Activated CD8-positive, alpha-beta memory T cell treated with anti-CD3 and anti-CD28 coated beads, Interleukin-2, amount 50 U/mL, for 48 hours (primary cell): ENCODE measurements at regions not wholly inside any gene's neighbourhood (a gene's known extent, or its start where the extent isn't known, plus 50 kb on each side); places are given as distances from the start of the nearest gene placed in this dataset.

Experiments
- DNase-seq: peaks from one replicate; pipeline ENCODE4 v3.0.0-alpha.2; 2020

DNA sequence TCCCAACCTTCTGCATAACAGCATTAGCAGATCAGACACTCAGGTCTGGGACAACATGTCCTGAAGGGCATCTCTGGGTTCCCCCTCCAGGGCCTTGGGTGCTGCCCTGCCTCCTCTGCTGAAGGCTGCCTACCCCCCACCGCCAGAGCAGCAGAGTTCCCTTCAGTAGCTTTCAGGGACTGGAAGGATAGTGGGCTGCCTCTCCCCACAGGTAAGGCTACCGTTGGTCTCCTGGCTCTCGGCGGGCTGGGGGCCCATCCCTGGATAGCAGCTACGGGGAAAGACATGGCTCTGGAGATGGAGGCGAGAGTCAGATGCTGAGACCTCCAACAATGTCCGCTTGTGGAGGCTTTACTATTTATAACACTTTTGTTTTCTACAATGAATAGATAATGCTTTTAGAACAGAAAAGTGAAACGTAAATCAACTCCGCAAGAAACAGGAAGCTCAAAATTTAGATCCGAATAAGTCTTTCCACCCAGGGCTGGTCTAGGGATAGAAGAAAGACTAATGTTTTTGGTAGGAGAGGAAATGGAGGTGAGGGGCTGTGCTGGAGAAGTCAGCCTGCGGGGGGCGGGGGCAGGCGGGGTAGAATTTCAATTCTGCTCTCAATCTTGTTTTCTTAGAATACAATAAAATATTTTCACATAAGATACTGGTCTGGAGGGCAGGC is 58.4 kb downstream of the ARL4C start:
- DNase-seq, result no peak

DNA sequence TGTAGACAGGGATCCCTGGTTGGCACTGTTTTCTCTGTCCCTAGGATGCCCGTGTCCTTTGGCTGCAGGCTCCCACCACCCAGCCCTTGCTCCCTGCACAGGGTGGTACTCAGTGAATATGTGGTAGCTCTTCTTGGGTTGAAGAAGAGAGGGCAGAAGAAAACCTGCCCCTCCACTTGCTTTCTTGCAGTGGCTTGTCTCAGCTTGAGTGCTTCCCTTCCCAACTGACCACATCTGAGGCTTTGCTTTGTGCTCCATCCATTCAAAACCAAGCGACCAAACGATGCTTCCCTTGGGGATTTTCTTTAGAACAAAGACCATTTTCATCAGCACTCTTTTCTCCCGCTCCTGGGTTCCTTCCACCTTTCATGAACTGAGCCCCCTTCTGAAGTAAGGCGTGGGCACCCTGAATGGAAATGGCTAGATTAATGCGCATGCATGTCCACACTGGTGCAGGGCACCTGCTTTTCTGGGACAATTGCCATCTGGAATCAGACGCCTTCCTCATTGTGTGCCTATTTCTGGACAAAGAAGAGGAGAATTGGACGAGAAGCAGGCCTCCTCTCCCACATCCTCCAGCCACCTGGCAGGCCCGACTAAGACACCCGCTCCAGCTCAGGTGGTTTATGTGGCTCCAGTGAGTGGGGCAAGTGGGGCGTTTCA is 59.1 kb downstream of the ARL4C start:
- DNase-seq, result no peak

DNA sequence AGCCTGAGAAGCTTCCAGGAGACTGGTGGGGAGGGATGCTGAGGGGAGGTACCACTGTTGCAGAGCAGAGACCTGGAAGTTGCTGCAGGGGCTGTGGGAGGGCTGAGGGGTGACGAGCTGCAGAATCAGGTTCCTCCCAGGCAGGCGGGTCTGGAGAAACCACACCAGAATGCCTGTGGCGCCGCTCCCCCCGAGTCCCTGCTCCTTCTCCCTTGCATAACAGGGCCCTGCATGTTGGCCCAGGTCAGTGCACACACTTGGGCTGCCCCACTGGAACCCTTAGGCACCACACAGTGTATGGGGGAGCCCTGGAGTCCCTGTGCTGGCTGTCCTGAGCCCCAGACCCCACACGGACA is 60.4 kb downstream of the ARL4C start:
- DNase-seq, result no peak

DNA sequence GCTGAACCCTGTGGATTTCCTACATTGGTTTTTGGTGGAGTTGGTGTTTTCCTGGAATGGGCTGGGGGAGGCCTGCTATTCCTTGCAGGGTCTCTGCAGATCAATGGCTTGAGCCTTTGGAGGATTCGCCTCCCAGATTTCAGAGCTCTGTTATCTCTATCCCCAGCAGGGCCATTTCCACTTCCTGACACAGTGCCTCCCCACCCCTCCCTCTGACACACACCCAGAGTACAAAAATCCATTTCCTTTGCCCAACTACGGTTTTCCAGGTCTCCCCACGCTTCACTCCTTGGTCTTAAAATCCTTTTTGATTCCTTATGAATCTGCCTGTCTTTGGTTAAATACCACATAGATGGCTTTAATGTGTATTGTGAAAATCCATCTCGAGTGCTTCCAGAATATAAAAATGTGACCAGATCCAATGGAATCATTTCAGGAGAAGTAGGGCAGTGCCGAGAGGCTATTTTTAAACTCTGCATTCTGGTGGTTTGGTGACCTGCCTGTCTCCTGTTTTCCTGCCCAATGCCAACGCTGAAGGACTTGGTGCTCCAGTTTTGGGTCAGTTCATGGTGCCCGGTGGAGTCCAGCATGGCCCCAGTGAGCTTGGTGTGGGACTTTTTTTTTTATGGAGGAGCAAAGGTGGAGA is 60.9 kb downstream of the ARL4C start:
- DNase-seq, result no peak

DNA sequence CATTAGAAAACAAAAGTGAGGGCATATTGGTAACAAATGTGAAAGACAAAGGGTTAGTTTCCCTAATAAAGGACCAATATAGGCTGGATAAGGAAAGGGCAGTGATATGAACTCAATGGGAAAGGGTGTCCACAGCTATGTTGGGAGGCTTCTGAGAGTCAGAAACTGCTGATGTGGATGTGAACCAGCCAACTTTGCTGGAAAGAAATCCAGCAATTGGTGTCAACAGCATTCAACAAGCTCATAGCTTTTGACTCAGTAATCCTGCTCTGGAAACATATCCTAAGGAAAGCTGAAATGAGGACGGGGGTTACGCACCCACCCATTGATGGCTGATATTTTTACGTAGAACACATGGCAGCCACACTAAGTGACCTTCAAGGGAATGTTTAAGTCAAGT is 63.7 kb downstream of the ARL4C start:
- DNase-seq, result no peak

DNA sequence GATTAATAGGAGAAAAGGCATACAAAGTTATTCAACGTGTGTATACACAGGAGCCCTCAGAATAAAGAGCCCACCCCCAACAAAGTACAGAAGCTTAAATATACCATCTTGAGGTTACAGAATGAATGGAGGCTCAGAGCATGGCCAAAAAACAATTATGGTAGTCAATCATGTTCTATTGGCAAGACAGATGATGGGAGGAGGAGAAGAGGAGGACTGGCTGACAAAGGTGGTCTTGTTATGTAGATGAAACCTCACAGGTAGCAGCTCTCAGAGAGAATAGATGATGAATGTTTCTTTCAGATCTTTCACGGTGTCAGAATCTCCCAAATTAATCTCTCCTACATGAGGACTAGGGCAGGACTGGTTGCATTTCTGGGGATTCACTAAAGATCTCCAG is 66.0 kb downstream of the ARL4C start:
- no peak for DNase-seq

DNA sequence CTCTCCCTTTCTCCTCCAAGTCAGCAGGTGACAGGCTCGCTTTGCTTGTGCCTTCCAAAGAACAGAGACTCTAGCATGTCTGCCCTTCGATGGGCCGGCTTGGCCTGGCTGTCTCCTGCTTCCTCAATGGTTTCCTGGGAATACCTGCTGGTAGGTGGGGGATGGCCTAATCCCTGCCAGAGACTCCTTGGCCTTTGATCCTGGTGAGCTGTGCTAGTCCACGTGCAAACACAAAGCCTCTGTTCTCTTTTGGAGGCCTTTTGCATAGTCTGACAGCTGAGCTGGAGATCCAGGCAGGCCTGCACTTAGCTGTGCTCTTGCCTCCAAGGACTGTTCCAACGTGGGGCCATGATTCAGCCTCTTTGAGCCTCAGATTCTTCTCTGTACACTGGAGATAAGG is 67.6 kb downstream of the ARL4C start:
- no peak for DNase-seq

DNA sequence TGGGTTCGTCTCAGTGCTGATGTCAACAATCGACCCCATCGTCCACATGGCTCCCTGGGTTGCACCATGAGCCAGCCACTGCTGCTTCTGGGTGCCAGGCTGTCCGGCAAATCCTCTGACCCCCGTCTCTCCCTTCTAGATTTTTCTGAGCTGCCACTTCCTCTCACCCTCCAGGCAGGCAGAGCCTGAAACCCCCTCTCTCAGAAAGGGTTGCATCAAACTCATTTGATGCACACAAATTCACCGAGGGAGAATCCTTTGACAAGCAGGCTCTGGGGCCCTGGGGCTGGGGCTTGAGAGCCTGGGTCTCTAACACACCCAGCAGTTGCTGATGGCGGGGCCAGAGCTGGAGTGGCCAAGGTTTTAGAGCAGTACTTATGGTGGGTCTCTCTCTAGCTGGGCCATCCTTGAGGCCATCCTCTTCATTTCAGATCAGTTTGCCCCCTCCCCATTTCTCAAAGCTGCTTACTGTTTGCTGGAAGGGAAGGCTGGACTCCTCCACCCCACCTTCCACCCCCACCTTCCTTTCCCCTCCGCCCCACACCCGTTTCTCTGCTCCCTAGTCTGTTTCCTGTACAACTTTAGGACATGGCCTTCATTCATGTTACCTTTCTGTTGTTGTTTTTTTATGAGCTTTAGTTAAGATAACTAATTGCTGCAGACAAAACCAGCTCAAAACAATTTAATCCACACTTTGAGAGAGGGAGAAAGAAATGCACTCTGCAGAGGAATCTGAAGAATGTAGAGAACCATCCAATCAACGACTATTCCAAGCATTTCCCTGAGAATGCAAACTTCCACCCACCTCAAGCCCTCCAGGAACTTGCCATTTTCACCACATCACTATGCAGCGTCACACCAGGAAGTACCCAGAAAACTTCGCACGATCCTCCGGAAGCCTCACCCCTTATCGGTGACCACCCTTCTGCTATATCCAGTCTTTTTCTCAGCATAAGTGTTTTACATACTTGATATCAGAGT is 69.5 kb downstream of the ARL4C start:
- no peak for DNase-seq

DNA sequence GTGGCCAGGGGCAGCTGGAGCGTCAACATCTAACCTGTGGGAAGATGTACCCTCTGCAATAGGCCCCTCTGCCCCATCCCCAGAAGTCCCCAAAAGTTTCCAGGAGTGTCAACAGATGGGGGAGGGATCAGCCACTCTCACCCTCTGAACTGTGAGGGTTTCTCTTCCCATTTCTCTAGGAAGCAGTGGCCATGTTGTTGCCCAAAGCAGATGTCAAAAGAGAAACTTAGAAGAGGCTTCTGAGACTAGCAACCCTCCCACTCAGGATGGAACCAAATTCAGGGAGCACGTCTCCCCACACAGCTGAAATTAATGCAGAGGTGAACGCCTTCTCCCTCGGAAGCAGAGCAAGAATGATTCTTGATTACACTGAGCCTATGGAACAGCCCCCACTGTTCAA is 70.3 kb downstream of the ARL4C start:
- DNase-seq, result no peak

DNA sequence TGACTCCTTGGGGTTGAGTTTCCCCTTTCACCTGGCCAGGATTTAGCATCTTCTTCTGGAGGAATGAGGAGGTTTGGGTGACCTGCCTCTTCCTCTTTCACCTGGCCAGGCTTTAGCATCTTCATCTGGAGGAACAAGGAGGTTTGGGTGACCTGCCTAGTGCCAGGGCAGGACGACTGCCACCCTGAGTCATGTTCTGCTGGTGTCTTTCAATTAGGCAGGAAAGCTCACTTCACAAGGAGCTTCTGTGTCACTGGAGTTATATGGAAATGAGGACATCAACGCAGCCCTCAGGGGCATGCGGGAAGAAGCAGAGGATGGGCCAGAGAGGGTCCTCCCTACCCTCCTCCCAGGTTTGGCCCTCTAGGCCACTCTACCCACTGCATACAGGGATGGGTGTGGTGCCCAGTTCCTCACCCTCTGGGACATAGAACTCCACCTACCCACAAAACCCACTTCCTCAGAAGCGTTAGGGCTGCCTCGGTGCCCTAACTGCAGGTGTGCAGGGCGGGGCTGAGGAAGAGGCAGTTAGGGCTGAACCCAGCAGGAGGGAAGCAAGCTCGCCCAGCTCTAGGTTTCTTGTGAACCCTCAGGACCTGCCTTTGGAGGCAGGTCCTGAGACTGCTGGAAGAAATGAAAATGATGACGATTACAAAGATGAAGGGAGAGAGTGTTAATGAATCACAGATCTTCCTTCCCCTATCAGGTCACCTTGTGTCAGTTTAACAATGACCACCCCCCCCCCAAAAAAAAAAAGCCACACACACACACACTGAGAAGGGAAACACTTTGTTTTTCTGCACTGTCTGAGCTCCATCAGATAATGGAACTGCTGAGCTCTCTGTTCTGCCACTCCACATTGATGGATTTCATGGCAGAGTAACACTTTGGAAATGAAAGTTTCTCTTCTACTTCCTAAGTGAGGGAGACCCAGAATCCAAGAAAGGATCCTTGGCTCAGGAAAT is 71.0 kb downstream of the ARL4C start:
- no peak for DNase-seq

DNA sequence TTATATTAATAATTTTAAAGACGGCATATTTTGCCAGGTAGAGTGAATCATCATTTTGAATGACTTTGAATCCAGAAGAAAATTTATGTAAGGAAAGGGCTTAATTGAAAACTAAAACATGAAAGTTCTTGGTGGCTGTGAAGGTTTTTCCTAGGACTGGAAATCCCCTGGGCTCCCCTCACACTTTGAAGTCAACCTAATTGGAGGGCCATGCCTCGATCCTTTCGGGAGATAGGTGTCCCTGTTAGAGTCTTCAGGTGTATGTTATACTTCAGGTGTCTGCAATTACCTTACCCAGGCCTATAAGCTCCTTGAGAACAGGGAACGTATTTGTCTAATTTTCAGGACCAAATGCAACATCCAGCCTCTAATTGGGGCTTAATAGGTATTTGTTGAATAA is 73.0 kb downstream of the ARL4C start:
- no peak for DNase-seq

DNA sequence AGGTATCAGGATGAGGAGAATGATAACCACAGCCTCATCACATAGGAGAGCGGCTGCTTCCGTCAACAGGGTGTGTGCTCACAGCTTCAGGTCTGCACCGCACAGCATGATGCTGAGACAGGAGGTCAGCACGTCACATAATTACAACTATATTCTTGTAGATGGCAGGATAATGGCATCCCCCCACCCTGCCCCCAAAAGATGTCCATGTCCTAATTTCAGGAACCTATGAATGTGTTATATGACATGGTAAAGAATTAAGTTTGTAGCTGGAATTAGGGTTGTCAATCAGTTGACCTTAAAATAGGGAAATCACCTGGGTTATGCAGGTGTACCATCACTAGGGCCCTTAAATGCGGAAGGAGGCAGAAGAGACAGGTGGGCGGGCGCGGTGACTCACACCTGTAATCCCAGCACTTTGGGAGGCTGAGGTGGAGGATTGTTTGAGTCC is 73.9 kb downstream of the ARL4C start:
- peak; percentile 69 for DNase-seq

DNA sequence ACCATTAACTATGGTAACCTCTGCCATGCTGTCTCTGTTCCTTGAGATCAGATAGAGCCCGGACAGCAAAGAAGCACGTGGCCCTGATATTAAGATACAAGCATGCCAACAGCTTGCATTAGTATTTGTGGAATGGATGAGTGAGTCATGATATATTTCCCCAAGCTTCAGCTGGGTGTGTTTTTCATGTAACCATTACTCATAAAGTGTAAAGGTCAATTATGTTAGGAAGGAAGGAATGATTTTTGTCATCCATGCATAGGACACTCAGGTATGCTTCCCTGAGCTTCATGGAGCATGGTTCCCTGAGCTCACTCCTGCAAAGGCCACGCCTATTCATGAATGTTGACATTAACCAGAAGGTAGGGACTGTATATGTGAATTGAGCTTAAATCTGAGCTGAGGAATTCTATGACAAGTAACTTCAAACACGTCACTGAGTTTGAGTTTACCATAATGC is 74.6 kb downstream of the ARL4C start:
- DNase-seq, result no peak

DNA sequence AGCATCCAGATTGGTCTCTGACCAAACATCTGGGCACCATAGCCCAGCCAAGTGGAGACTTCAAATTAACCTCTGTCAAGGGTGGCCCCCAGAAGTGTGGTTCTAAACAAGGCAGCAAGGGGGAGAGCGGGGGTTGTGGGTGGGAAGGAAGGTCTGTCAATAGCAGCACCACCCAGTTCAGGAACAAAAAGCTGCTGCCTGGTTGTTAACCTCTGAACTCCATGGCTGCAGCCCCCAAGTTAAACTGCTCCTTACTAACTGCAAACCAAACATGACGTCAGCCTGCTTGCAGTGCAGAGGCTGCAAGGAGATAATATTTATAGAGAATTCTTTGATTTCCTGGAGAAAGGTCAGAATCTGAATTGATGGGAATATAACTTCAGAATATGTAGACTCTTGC is 76.5 kb downstream of the ARL4C start:
- DNase-seq, result no peak

DNA sequence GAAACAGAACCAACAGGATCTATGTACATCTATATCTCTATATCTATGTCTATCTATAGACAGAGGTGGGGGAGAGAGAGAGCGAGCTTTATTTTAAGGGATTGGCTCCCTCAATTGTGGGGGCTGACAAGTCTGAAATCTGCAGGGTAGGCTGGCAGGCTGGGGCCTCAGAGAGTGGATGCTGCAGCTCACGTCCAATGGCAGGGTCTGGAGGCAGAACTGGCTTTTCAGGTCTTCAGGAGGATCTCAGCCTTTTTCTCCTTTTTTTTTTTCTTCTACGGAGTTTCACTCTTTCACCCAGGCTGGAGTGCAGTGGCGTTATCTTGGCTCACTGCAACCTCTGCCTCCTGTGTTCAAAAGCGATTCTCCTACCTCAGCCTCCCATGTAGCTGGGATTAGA is 77.2 kb downstream of the ARL4C start:
- DNase-seq, result no peak

DNA sequence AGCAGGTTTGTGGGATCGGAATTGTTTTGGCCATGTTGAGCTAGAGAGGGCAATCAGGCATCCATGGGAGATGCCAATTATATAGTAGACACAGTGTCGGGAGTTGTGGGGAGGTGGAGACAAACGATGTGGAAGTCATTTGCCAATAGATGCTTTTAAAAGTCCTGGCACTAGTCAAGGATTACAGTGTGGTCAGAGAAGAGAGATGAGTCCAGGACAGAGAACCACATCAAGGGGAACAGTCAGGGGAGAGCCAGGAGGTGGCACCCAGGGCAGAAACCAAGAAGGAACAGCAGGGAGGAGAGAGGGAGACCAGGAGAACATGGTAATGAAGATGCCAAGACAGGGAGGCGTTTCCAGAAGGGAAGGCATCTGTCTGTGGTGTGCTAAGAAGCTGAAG is 81.2 kb downstream of the ARL4C start:
- DNase-seq, result no peak

DNA sequence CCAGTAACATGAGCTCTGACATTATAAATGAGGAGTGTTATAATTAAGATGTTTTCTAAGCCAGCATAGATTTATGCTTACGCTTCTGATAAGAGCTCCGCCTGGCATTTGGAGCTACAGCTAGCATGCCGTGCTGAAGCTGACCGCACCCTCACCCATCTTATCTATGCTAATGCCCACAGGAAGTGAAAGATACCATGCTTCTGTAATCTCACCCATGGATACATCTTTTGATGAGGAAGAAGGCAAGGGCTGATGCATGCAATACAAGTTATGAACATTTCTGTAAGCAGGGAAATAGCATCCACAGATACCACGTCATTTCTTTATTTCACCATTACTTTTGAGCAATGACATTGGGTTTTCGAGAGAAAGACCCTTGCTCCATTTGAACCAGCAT is 82.3 kb downstream of the ARL4C start:
- no peak for DNase-seq

DNA sequence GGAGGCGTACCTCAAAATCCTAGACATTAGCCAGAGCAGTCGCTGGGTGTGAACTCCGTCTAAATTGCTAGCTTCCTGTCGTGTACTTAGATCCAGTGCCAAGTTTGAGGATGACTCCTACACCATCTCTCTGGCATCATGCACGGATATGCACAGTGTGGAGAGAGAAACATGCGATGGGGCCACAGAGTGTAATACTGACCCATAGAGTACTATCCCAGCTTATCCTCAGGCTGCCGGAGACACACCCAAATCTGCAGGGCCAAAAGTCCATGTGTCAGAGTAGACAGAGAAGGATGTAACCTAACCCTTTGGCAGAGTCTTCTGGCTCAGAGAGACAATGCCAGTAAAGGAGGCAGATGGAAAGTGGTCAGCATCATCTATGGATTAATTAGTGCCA is 84.2 kb downstream of the ARL4C start:
- no peak for DNase-seq

DNA sequence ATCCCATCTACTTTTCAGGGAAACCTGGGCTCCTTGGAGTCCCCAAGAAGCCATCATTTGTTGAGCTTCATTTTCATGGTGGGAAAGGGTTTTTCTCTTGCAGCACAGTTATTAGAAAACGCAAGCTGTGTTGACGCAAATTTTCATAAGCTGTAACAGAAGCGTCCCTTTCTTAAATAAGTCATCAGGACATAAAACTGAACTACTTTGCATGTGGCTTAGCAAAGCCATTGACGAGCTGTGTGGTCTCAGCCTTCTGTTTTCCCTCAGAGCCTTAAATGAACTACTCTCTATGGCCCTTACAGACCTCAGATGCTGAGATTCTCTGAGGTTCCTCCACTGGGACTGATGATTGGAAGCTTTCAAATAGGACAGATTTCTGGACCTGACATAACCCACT is 85.1 kb downstream of the ARL4C start:
- no peak for DNase-seq

DNA sequence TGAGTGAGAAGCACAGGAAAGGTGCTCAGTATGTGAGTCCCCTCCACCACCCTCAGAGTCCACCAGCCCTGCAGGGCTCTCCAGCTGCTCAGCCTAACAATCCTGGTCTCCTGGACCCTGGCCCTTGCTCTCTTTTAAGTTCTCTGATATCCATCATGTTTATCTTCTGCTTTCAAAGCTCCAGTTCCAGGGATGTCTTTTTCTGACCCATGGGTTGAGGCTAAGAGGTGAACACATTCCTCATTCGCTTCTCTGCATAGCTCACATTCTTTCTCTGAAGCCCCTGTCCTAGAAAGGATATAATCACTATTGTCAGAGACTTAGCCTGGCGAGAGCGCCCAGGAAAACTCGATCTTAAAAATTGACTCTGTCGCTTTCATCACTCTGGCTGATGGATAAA is 86.4 kb downstream of the ARL4C start:
- DNase-seq, result no peak

DNA sequence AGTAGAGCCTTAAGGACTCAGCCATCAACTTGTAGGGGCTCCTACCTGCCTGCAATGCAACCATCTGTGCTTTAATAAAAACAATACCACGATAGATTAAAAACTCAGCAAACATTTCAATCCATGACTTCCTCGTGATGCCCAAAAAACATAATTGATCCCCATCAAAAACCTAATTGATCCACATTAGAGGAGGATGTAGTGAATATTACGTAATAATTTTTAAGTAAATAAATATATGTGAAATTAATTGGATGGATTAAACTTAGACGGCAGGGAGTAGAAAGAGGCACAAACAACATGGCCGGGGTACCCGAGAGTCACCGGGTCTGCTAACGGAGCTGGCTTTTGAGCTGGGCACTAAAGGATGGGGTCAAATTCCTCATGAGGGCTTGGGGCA is 87.3 kb downstream of the ARL4C start:
- no peak for DNase-seq

DNA sequence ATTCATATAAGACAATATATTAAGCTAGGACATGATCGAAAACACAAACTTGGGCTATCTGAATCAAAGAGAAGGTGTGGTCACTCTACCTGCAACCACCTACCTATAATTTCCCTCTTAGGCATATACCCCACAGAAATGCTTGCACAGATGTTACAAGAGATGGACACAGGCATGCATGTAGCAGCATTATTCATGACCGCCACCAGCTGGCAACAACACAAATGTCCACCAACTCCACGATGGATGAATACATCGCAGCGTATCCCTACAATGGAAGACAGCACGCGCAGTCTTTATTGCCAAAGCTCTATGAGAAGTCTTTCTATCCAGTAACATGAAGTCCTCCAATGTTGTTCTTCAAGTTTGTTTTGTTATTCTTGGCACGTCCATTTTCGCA is 90.8 kb downstream of the ARL4C start:
- no peak for DNase-seq
